RWPE2 (cell line): ENCODE measurements at regions not wholly inside any gene's neighbourhood (a gene's known extent, or its start where the extent isn't known, plus 50 kb on each side); places are given as distances from the start of the nearest gene placed in this dataset.

Source experiments
- ATAC-seq: fragments of 200-7000 bp; cut with Tn5 transposase; 3 replicates; pipeline ENCODE4 v1.9.1; 2021; ENCODE audit warnings: low read depth
- DNase-seq: peaks from one replicate; pipeline ENCODE4 v3.0.0-alpha.2; 2020; ENCODE audit warnings: low spot score
- H3K27ac ChIP-seq: fragments of 450-650 bp; 2 replicates; pipeline ENCODE4 v1.5.1; 2017; ENCODE audit warnings: mild to moderate bottlenecking; ENCODE audit not compliant: poor library complexity, severe bottlenecking
- H3K27me3 ChIP-seq: fragments of 250-450 bp; sonication (Bioruptor Pico); 2 replicates; pipeline ENCODE4 v1.5.1; 2021; ENCODE audit warnings: mild to moderate bottlenecking, moderate library complexity; ENCODE audit not compliant: insufficient read depth, poor library complexity, severe bottlenecking
- H3K36me3 ChIP-seq: fragments of 250-450 bp; sonication (Bioruptor Pico); 2 replicates; pipeline ENCODE4 v1.5.1; 2020; ENCODE audit warnings: low read depth, mild to moderate bottlenecking, moderate library complexity
- H3K4me1 ChIP-seq: fragments of 250-450 bp; sonication (Bioruptor Pico); 2 replicates; pipeline ENCODE4 v1.5.1; 2021; ENCODE audit warnings: mild to moderate bottlenecking, moderate library complexity; ENCODE audit not compliant: insufficient read depth, poor library complexity, severe bottlenecking
- H3K4me3 ChIP-seq: fragments of 250-450 bp; sonication (Bioruptor Pico); 2 replicates; pipeline ENCODE4 v1.5.1; 2021; ENCODE audit warnings: mild to moderate bottlenecking, moderate library complexity; ENCODE audit not compliant: severe bottlenecking
- H3K9me3 ChIP-seq: fragments of 250-450 bp; sonication (Bioruptor Pico); 2 replicates; pipeline ENCODE4 v1.5.1; 2021; ENCODE audit warnings: mild to moderate bottlenecking, moderate library complexity; ENCODE audit not compliant: severe bottlenecking
- CTCF ChIP-seq: fragments of 450-650 bp; IDR thresholded peaks from one replicate; pipeline ENCODE4 v1.5.1; 2017; ENCODE audit warnings: mild to moderate bottlenecking, moderate library complexity; ENCODE audit not compliant: poor library complexity, severe bottlenecking

GRCh38 chr2:104200533-104201168 is 653.3 kb upstream of the POU3F3 start:
- Histone ChIP-seq H3K9me3 (no peaks in the 10 kb centered on the region), H3K27me3 (no peaks in the 10 kb centered on the region), H3K36me3 (no peaks in the 10 kb centered on the region), H3K4me1 (no peaks in the 10 kb centered on the region), H3K27ac (no peak overlapping the region), H3K4me3 (no peak overlapping the region)
- TF ChIP-seq CTCF, result no peak
- no peak for ATAC-seq
- DNase-seq, result no peak

DNA sequence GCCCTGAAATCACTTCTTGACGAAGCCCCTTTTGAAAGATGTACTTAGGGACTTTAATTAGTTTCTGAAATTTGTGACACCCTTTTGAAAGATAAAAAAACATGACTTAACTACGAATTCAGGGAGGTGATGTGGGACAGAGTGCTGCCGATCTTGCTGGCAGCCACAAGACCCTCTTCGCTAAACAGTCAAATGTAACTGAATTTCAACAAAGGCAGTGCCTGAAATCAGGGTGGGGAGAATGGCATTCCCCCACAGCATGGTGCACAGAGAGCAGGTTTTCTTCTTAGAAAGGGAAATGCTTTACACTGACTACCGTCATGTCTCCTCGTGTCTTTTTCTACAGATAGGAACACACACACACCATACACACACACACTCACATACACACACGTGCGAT is 640.2 kb upstream of the POU3F3 start:
- no peaks in the 10 kb centered on the region for H3K36me3 ChIP-seq
- peaks cover 6% of the 10 kb centered on the region for H3K27me3 ChIP-seq
- no peak overlapping the region for H3K4me3 ChIP-seq
- no peaks in the 10 kb centered on the region for H3K4me1 ChIP-seq
- TF ChIP-seq CTCF, result no peak
- no peak overlapping the region for H3K27ac ChIP-seq
- H3K9me3 ChIP-seq, result no peaks in the 10 kb centered on the region
- no peak for DNase-seq
- no peak for ATAC-seq

- H3K9me3 ChIP-seq, result no peaks in the 10 kb centered on the region
- H3K4me1 ChIP-seq, result no peaks in the 10 kb centered on the region
- H3K27ac ChIP-seq, result no peak overlapping the region
- TF ChIP-seq CTCF, result no peak
- ATAC-seq (no peak), DNase-seq (no peak)
- no peak overlapping the region for H3K4me3 ChIP-seq
- H3K27me3 ChIP-seq, result no peaks in the 10 kb centered on the region
- no peaks in the 10 kb centered on the region for H3K36me3 ChIP-seq
These were observed 638.4 kb upstream of the POU3F3 start for GRCh38 chr2:104215269-104216161.

- Histone ChIP-seq H3K4me3 (no peak overlapping the region), H3K9me3 (no peaks in the 10 kb centered on the region), H3K27ac (no peak overlapping the region), H3K4me1 (no peaks in the 10 kb centered on the region), H3K27me3 (peaks cover 5% of the 10 kb centered on the region), H3K36me3 (no peaks in the 10 kb centered on the region)
- ATAC-seq (no peak), DNase-seq (no peak)
- TF ChIP-seq CTCF, result no peak
These were observed 620.3 kb upstream of the POU3F3 start for GRCh38 chr2:104233591-104233990.

DNA sequence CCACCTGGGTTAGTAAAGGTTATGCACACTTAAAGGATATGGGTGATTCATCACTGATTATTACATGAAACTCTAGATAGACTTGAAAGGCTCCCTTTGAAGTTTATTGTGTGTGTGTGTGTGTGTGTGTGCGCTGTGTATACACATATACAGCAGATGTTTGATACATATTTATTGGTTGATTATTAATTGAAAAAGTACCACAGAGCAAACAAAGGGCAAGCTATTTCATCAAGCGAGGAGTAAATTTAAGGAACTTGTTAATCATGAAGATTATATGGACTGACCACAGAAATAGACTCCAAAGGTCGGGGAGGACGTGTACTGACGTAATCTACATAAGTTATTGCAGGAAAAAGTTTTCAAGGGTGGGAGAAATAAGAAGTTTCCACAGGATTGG is 617.4 kb upstream of the POU3F3 start:
- TF ChIP-seq CTCF, result no peak
- Histone ChIP-seq H3K27ac (no peak overlapping the region), H3K4me3 (no peak overlapping the region), H3K4me1 (no peaks in the 10 kb centered on the region), H3K9me3 (no peaks in the 10 kb centered on the region), H3K27me3 (peaks cover 5% of the 10 kb centered on the region), H3K36me3 (no peaks in the 10 kb centered on the region)
- no peak for DNase-seq
- no peak for ATAC-seq
